IMR-90 (cell line): ENCODE measurements at regions not wholly inside any gene's neighbourhood (a gene's known extent, or its start where the extent isn't known, plus 50 kb on each side); places are given as distances from the start of the nearest gene placed in this dataset.

Experiments used
- ATAC-seq: fragments of 200-7000 bp; cut with Tn5 transposase; 2 replicates; pipeline ENCODE4 v1.9.1; 2020; ENCODE audit warnings: low read depth, mild to moderate bottlenecking, moderate library complexity
- BruUV-seq: library from RNA; stranded (reverse); fragments of 400-500 nt; replicated peaks from 2 replicates; lab custom pipeline; 2021; lab: Mats Ljungman, UMichigan
- CTCF ChIA-PET: fragments of 300-600 bp; formaldehyde crosslinking; extraction: SDS; loops from one replicate; lab custom pipeline; 2021; ENCODE audit warnings: antibody characterized with exemption; lab: Yijun Ruan, JAX
- POLR2A ChIA-PET: fragments of 300-600 bp; sonication (Branson Sonifier 250); formaldehyde crosslinking; loops from one replicate; lab custom pipeline; 2022; ENCODE audit warnings: antibody characterized with exemption; ENCODE audit not compliant: unreplicated experiment; lab: Charles Lee
- DNase-seq: peaks from one replicate; pipeline ENCODE4 v3.0.0; 2013
- H2AFZ ChIP-seq: replicated peaks from 2 replicates; pipeline ENCODE3; 2013; ENCODE audit warnings: low read length, mild to moderate bottlenecking; ENCODE audit not compliant: poor library complexity
- H2AK5ac ChIP-seq: 2 replicates; pipeline ENCODE4 v1.6.1; 2013; ENCODE audit warnings: low read depth, low read length, inconsistent platforms
- H2AK9ac ChIP-seq: replicated peaks from 2 replicates; pipeline ENCODE3; 2013; ENCODE audit warnings: mild to moderate bottlenecking, low read depth, low read length, moderate library complexity; ENCODE audit not compliant: poor library complexity
- H2BK120ac ChIP-seq: 2 replicates; pipeline ENCODE4 v1.6.1; 2013; ENCODE audit warnings: low read depth, low read length, inconsistent platforms
- H2BK15ac ChIP-seq: 3 replicates; pipeline ENCODE4 v1.6.1; 2013; ENCODE audit warnings: low read depth, low read length, inconsistent platforms
- H2BK20ac ChIP-seq: 2 replicates; pipeline ENCODE4 v1.6.1; 2013; ENCODE audit warnings: low read depth, mild to moderate bottlenecking, inconsistent platforms, low read length, moderate library complexity
- H2BK5ac ChIP-seq: 2 replicates; pipeline ENCODE4 v1.6.1; 2013; ENCODE audit warnings: mild to moderate bottlenecking, low read depth, low read length, inconsistent platforms; ENCODE audit not compliant: poor library complexity, severe bottlenecking
- H3K14ac ChIP-seq: replicated peaks from 2 replicates; pipeline ENCODE4 v1.6.1; 2013; ENCODE audit warnings: low read depth, low read length, inconsistent platforms
- H3K18ac ChIP-seq: 2 replicates; pipeline ENCODE4 v1.6.1; 2013; ENCODE audit warnings: low read depth, low read length, control low read depth
- H3K23ac ChIP-seq: 2 replicates; pipeline ENCODE4 v1.6.1; 2013; ENCODE audit warnings: low read depth, low read length, inconsistent platforms
- H3K27ac ChIP-seq: 2 replicates; pipeline ENCODE4 v1.5.1; 2013; ENCODE audit warnings: mild to moderate bottlenecking, control low read depth, low read length; ENCODE audit not compliant: insufficient read depth
- H3K27me3 ChIP-seq: 2 replicates; pipeline ENCODE4 v1.6.1; 2013; ENCODE audit warnings: low read length; ENCODE audit not compliant: control insufficient read depth, insufficient read depth
- H3K36me3 ChIP-seq: 2 replicates; pipeline ENCODE4 v1.6.1; 2013; ENCODE audit warnings: low read length, mixed read lengths; ENCODE audit not compliant: control insufficient read depth, insufficient read depth
- H3K4ac ChIP-seq: 2 replicates; pipeline ENCODE4 v1.6.1; 2013; ENCODE audit warnings: low read depth, low read length, inconsistent platforms
- H3K4me1 ChIP-seq: 2 replicates; pipeline ENCODE4 v1.6.1; 2013; ENCODE audit warnings: low read length, mixed read lengths; ENCODE audit not compliant: control insufficient read depth, insufficient read depth
- H3K4me2 ChIP-seq: 2 replicates; pipeline ENCODE4 v1.6.1; 2013; ENCODE audit warnings: low read depth, mild to moderate bottlenecking, control low read depth, low read length, moderate library complexity
- H3K4me3 ChIP-seq: 2 replicates; pipeline ENCODE4 v1.5.1; 2013; ENCODE audit warnings: low read depth, mild to moderate bottlenecking, control low read depth, low read length, moderate library complexity; ENCODE audit not compliant: insufficient read depth
- H3K56ac ChIP-seq: 2 replicates; pipeline ENCODE4 v1.6.1; 2013; ENCODE audit warnings: low read length, inconsistent platforms; ENCODE audit not compliant: insufficient read depth; ENCODE audit errors: extremely low read depth
- H3K79me1 ChIP-seq, 2 experiments: 2 replicates each; pipeline ENCODE4 v1.6.1; 2013; ENCODE audit warnings: low read length in 2 of 2, inconsistent platforms in 1 of 2, low read depth in 1 of 2
- H3K9ac ChIP-seq: 2 replicates; pipeline ENCODE4 v1.6.1; 2013; ENCODE audit warnings: low read depth, low read length, control low read depth
- H3K9me1 ChIP-seq: 2 replicates; pipeline ENCODE4 v1.6.1; 2013; ENCODE audit warnings: low read length, inconsistent platforms; ENCODE audit not compliant: insufficient read depth
- H3K9me3 ChIP-seq: 2 replicates; pipeline ENCODE4 v1.6.1; 2013; ENCODE audit warnings: low read length; ENCODE audit not compliant: control insufficient read depth, insufficient read depth
- H4K20me1 ChIP-seq: 2 replicates; pipeline ENCODE4 v1.6.1; 2013; ENCODE audit warnings: low read length, inconsistent platforms; ENCODE audit not compliant: insufficient read depth
- H4K5ac ChIP-seq: 2 replicates; pipeline ENCODE4 v1.6.1; 2013; ENCODE audit warnings: mild to moderate bottlenecking, low read depth, low read length, control low read depth
- H4K8ac ChIP-seq, 2 experiments: 2 replicates each; pipeline ENCODE4 v1.6.1; 2013; ENCODE audit warnings: low read depth in 2 of 2, low read length in 2 of 2, control low read depth in 1 of 2, inconsistent platforms in 1 of 2
- H4K91ac ChIP-seq: 2 replicates; pipeline ENCODE4 v1.6.1; 2013; ENCODE audit warnings: low read depth, low read length, inconsistent platforms; ENCODE audit not compliant: insufficient read depth
- BHLHE40 ChIP-seq: fragments of 150-350 bp; IDR thresholded peaks from 2 replicates; pipeline ENCODE4 v1.6.1; 2016; ENCODE audit warnings: mild to moderate bottlenecking, low read depth, low read length
- CEBPB ChIP-seq: IDR thresholded peaks from 2 replicates; pipeline ENCODE4 v1.6.1; 2012; ENCODE audit warnings: low read depth, low read length, improper control_type of control experiment
- FOS ChIP-seq: fragments of 150-350 bp; IDR thresholded peaks from 2 replicates; pipeline ENCODE4 v1.6.1; 2016; ENCODE audit warnings: low read depth, low read length
- NFE2L2 ChIP-seq: fragments of 150-350 bp; IDR thresholded peaks from 2 replicates; pipeline ENCODE4 v1.6.1; 2016; ENCODE audit warnings: low read depth, mild to moderate bottlenecking, low read length
- RAD21 ChIP-seq: IDR thresholded peaks from 2 replicates; pipeline ENCODE4 v1.6.1; 2012; ENCODE audit warnings: low read length, improper control_type of control experiment
- RFX5 ChIP-seq: IDR thresholded peaks from 2 replicates; pipeline ENCODE4 v1.8.0; 2012; ENCODE audit warnings: low read depth, mild to moderate bottlenecking, low read length, moderate library complexity
- SMC3 ChIP-seq: fragments of 150-350 bp; IDR thresholded peaks from 2 replicates; pipeline ENCODE4 v1.6.1; 2016; ENCODE audit warnings: low read depth, mild to moderate bottlenecking, antibody characterized with exemption, low read length, moderate library complexity
- WGBS, 2 experiments: methylation state at CpG; one replicate each; pipeline versions ENCODE4 v1.1.5 to v1.1.7; 2013; ENCODE audit warnings: missing lambda C conversion rate in 2 of 2; ENCODE audit not compliant: insufficient read length in 1 of 2; ENCODE audit errors: extremely low coverage in 2 of 2; 5-methylcytosine and 5-hydroxymethylcytosine counted together
- dilution Hi-C: fragments of 300-500 bp; cut with HindIII; formaldehyde crosslinking; loops from one replicate; pipeline ENCODE4 v1.14.3; 2018; ENCODE audit warnings: low sequenced_read_pairs; ENCODE audit not compliant: unreplicated experiment
- in situ Hi-C: fragments of 300-500 bp; cut with MboI; formaldehyde crosslinking; loops from 3 replicates; pipeline ENCODE4 v1.14.3; 2019; ENCODE audit warnings: low sequenced_read_pairs, inconsistent platforms, mixed read lengths
- intact Hi-C: fragments of 100-400 bp; cut with micrococcal nuclease; formaldehyde crosslinking; loops from 2 replicates; pipeline ENCODE4 v1.10.0; 2022
- TF ChIP-seq, protein P1 (sequence below): fragments of 150-350 bp; IDR thresholded peaks from 2 replicates; pipeline ENCODE4 v1.6.1; 2017; ENCODE audit warnings: mild to moderate bottlenecking, antibody characterized with exemption, low read length, low read depth
- TF ChIP-seq, protein P2 (sequence below): conservative IDR thresholded peaks from 2 replicates; pipeline ENCODE4 v1.5.1; 2012; ENCODE audit warnings: mild to moderate bottlenecking, low read depth, low read length, improper control_type of control experiment

DNA sequence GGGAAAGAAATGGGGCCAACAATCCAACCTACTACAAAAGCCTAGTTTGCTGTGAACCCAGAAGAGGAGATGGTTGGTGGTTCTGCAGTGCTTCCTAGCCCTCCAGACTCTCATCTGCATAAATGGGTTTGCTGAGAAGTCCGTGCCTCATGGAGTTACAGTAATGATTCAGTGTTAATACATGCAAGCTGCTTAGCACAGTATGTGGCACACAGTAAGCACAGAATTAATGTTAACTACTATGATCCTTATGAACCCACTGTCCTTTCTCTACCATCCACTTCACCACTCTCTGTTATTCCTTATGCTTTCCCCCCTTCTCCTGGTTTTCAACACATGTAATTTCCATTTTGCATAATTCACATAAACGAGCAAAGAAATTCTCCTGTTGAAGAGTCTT, 100.0 kb downstream of the ACTBL2 start (continued):
- TF ChIP-seq, protein P1, sequence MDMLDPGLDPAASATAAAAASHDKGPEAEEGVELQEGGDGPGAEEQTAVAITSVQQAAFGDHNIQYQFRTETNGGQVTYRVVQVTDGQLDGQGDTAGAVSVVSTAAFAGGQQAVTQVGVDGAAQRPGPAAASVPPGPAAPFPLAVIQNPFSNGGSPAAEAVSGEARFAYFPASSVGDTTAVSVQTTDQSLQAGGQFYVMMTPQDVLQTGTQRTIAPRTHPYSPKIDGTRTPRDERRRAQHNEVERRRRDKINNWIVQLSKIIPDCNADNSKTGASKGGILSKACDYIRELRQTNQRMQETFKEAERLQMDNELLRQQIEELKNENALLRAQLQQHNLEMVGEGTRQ: no peak
- TF ChIP-seq RAD21: no peak
- TF ChIP-seq FOS: no peak
- no peak for TF ChIP-seq BHLHE40
- no peak for TF ChIP-seq SMC3

DNA sequence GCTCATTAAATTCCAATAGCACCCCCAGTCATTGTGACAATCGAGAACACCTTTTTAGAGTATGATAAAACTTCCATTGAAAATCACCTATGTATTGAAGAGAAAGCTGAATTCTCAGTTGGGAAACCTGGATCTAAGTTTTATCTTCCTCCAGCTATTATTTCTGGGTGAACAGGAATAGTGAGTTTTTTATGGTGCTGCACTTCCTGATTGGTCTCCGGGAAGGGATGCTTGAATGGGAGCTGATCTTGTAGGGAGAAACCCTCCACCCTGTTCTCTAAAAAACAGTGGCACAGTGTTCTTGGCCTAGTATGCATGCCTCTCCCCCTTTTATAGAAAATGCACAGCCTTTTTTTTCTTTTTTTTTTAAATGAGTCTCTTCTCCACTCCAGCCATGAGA, 112.2 kb downstream of the ACTBL2 start:
- no peak for ATAC-seq
- Histone ChIP-seq H3K27ac (no peak overlapping the region), H4K5ac (peak overlapping the region; percentile 63; the same call in 1 of the 2 replicates), H3K4ac (no peak overlapping the region), H4K91ac (peak overlapping the region; percentile 31; the same call in 1 of the 2 replicates), H3K4me1 (peaks cover 9% of the 10 kb centered on the region), H3K27me3 (no peaks in the 10 kb centered on the region), H2BK15ac (no peak overlapping the region), H2AFZ (no peak overlapping the region), H3K79me1 (no peaks in the 10 kb centered on the region), H4K20me1 (no peaks in the 10 kb centered on the region), H3K14ac (no peak overlapping the region), H2AK5ac (no peak overlapping the region), H4K8ac (no peak overlapping the region), H2BK5ac (no peak overlapping the region), H2AK9ac (no peak overlapping the region), H3K9me1 (peaks cover 11% of the 10 kb centered on the region; the same call in 1 of the 2 replicates), H3K56ac (no peak overlapping the region), H3K9me3 (no peaks in the 10 kb centered on the region), H3K9ac (no peak overlapping the region), H3K4me2 (no peak overlapping the region), H3K36me3 (no peaks in the 10 kb centered on the region), H3K4me3 (no peak overlapping the region), H2BK20ac (peak overlapping the region; percentile 37; the same call in 1 of the 2 replicates), H3K18ac (peak overlapping the region; percentile 66; the same call in 1 of the 2 replicates), H2BK120ac (0 out of 2 replicates have a peak overlapping the region, but pooled peaks have one; percentile 38), H3K23ac (no peak overlapping the region)
- intact Hi-C loops: no loop called here
- POLR2A ChIA-PET: no interaction called here
- no CpG with 5 or more reads among the region's 2 CpGs for WGBS, 2 experiments
- DNase-seq: no peak
- dilution Hi-C loops: no loop called here
- BruUV-seq: no TSS peak
- in situ Hi-C loops: no loop called here
- TF ChIP-seq FOS (no peak), CEBPB (no peak), BHLHE40 (no peak), NFE2L2 (no peak), RFX5 (no peak)
- TF ChIP-seq, protein P2, sequence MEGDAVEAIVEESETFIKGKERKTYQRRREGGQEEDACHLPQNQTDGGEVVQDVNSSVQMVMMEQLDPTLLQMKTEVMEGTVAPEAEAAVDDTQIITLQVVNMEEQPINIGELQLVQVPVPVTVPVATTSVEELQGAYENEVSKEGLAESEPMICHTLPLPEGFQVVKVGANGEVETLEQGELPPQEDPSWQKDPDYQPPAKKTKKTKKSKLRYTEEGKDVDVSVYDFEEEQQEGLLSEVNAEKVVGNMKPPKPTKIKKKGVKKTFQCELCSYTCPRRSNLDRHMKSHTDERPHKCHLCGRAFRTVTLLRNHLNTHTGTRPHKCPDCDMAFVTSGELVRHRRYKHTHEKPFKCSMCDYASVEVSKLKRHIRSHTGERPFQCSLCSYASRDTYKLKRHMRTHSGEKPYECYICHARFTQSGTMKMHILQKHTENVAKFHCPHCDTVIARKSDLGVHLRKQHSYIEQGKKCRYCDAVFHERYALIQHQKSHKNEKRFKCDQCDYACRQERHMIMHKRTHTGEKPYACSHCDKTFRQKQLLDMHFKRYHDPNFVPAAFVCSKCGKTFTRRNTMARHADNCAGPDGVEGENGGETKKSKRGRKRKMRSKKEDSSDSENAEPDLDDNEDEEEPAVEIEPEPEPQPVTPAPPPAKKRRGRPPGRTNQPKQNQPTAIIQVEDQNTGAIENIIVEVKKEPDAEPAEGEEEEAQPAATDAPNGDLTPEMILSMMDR: no peak
- CTCF ChIA-PET: no interaction called here
